ENCODE measurements at regions not wholly inside any gene's neighbourhood (a gene's known extent, or its start where the extent isn't known, plus 50 kb on each side); places are given as distances from the start of the nearest gene placed in this dataset.

DNA sequence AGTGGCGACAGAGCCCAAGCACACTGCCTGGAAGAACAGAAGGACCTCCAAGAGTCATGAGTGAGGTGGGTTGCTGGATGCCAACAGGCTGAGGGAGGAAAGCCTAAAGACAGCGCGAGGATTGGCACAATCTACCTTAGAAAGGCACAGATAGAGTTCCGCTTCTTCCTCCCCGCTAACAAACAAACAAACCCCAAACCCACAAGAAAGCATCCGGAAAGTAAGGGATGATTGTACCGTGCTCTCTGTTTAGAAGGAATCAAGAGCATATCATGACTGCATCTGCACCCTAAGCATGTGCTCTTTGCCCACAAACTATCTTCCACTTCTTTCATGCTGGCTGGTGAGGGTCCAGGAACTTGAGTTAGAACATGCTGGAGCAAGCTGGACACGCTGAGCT, 233.0 kb upstream of the KLF12 start:
- no peak overlapping the region for H3K27ac ChIP-seq (ENCODE audit: low read depth, low read length, poor library complexity, severe bottlenecking)
- H3K4me1 ChIP-seq (ENCODE audit: insufficient read depth, low read length, poor library complexity, severe bottlenecking): no peaks in the 10 kb centered on the region
- H3K4me3 ChIP-seq (ENCODE audit: low read depth, low read length, poor library complexity, severe bottlenecking): no peak overlapping the region
- H3K27me3 ChIP-seq (replicated peaks; ENCODE audit: insufficient read depth, low read depth, low read length, poor library complexity): no peaks in the 10 kb centered on the region
- POLR2A ChIA-PET (ENCODE audit: low non-redundant PET): no interaction called here
- intact Hi-C loops (cut with micrococcal nuclease; ENCODE audit: unreplicated experiment): no loop called here
- CTCF ChIA-PET: no interaction called here
- no peaks in the 10 kb centered on the region for H3K36me3 ChIP-seq (ENCODE audit: insufficient read depth, low read length, poor library complexity, severe bottlenecking)
- no peak for DNase-seq (ENCODE audit: low spot score)
- no TSS peak for BruUV-seq (replicated peaks)
- TF ChIP-seq, protein P1, sequence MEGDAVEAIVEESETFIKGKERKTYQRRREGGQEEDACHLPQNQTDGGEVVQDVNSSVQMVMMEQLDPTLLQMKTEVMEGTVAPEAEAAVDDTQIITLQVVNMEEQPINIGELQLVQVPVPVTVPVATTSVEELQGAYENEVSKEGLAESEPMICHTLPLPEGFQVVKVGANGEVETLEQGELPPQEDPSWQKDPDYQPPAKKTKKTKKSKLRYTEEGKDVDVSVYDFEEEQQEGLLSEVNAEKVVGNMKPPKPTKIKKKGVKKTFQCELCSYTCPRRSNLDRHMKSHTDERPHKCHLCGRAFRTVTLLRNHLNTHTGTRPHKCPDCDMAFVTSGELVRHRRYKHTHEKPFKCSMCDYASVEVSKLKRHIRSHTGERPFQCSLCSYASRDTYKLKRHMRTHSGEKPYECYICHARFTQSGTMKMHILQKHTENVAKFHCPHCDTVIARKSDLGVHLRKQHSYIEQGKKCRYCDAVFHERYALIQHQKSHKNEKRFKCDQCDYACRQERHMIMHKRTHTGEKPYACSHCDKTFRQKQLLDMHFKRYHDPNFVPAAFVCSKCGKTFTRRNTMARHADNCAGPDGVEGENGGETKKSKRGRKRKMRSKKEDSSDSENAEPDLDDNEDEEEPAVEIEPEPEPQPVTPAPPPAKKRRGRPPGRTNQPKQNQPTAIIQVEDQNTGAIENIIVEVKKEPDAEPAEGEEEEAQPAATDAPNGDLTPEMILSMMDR (conservative IDR thresholded peaks at IDR 0.05; ENCODE audit: low read depth, low read length): no peak
- TF ChIP-seq EZH2 (IDR thresholded peaks at IDR 0.05; ENCODE audit: borderline replicate concordance, low read depth, low read length, poor library complexity, severe bottlenecking): no peak
- H3K9me3 ChIP-seq (ENCODE audit: low read depth, low read length, poor library complexity, severe bottlenecking): no peaks in the 10 kb centered on the region

DNA sequence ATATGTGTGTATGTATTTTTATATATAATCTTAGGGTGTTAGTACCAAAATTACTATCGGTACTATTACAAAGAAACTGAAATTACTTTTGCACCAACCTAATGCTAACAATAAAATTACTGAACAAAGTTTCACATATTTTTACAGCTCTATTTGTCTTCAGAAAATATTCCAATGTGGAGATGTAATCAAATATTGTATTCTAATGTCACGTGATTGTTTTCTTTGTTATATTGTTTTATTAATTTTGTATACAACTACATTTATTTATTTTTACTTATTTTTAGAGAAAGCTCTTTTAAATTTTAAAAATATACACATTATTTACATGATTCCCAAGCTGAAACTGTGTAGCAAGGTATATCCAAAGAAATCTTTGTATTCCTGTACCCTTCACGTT, 227.1 kb upstream of the KLF12 start:
- Histone ChIP-seq H3K4me3 (ENCODE audit: low read depth, low read length, poor library complexity, severe bottlenecking) (no peak overlapping the region), H3K4me1 (ENCODE audit: insufficient read depth, low read length, poor library complexity, severe bottlenecking) (no peaks in the 10 kb centered on the region), H3K27ac (ENCODE audit: low read depth, low read length, poor library complexity, severe bottlenecking) (no peak overlapping the region), H3K9me3 (ENCODE audit: low read depth, low read length, poor library complexity, severe bottlenecking) (no peaks in the 10 kb centered on the region), H3K36me3 (ENCODE audit: insufficient read depth, low read length, poor library complexity, severe bottlenecking) (no peaks in the 10 kb centered on the region), H3K27me3 (replicated peaks; ENCODE audit: insufficient read depth, low read depth, low read length, poor library complexity) (no peaks in the 10 kb centered on the region)
- ChIA-PET CTCF (no interaction called here), POLR2A (ENCODE audit: low non-redundant PET) (no interaction called here)
- intact Hi-C loops (cut with micrococcal nuclease; ENCODE audit: unreplicated experiment): no loop called here
- BruUV-seq (replicated peaks): no TSS peak
- DNase-seq (ENCODE audit: low spot score): no peak
- TF ChIP-seq EZH2 (IDR thresholded peaks at IDR 0.05; ENCODE audit: borderline replicate concordance, low read depth, low read length, poor library complexity, severe bottlenecking): no peak
- TF ChIP-seq, protein P1 (conservative IDR thresholded peaks at IDR 0.05; ENCODE audit: low read depth, low read length): no peak

- no TSS peak for BruUV-seq (replicated peaks)
- Histone ChIP-seq H3K36me3 (ENCODE audit: insufficient read depth, low read length, poor library complexity, severe bottlenecking) (no peaks in the 10 kb centered on the region), H3K27ac (ENCODE audit: low read depth, low read length, poor library complexity, severe bottlenecking) (no peak overlapping the region), H3K9me3 (ENCODE audit: low read depth, low read length, poor library complexity, severe bottlenecking) (no peaks in the 10 kb centered on the region), H3K4me1 (ENCODE audit: insufficient read depth, low read length, poor library complexity, severe bottlenecking) (no peaks in the 10 kb centered on the region), H3K4me3 (ENCODE audit: low read depth, low read length, poor library complexity, severe bottlenecking) (no peak overlapping the region), H3K27me3 (replicated peaks; ENCODE audit: insufficient read depth, low read depth, low read length, poor library complexity) (no peaks in the 10 kb centered on the region)
- no peak for TF ChIP-seq EZH2 (IDR thresholded peaks at IDR 0.05; ENCODE audit: borderline replicate concordance, low read depth, low read length, poor library complexity, severe bottlenecking)
- TF ChIP-seq, protein P1 (conservative IDR thresholded peaks at IDR 0.05; ENCODE audit: low read depth, low read length): no peak
- DNase-seq (ENCODE audit: low spot score): no peak
- intact Hi-C loops (cut with micrococcal nuclease; ENCODE audit: unreplicated experiment): no loop called here
- POLR2A ChIA-PET (ENCODE audit: low non-redundant PET): no interaction called here
- CTCF ChIA-PET: no interaction called here
These were observed 212.8 kb upstream of the KLF12 start for GRCh38 chr13:74346960-74347359.
